GM18868 (cell line): ENCODE measurements at regions not wholly inside any gene's neighbourhood (a gene's known extent, or its start where the extent isn't known, plus 50 kb on each side); places are given as distances from the start of the nearest gene placed in this dataset.
"Not testable (repeated sequence)": the region's sequence is repeated elsewhere in the genome, so short reads cannot be mapped to it uniquely, and the experiment has no call there.

Source experiments
- ATAC-seq: cut with Tn5 transposase; IDR thresholded peaks from one replicate; pipeline ENCODE4 v1.9.1; 2021; ENCODE audit warnings: mild to moderate bottlenecking, moderate library complexity; ENCODE audit not compliant: unreplicated experiment

- no peak for ATAC-seq
These were observed 76.6 kb upstream of the PROKR2 start for GRCh38 chr20:5393218-5393870.

GRCh38 chr20:5390720-5391119 lies 74.0 kb upstream of the PROKR2 start:
- ATAC-seq, result no peak

DNA sequence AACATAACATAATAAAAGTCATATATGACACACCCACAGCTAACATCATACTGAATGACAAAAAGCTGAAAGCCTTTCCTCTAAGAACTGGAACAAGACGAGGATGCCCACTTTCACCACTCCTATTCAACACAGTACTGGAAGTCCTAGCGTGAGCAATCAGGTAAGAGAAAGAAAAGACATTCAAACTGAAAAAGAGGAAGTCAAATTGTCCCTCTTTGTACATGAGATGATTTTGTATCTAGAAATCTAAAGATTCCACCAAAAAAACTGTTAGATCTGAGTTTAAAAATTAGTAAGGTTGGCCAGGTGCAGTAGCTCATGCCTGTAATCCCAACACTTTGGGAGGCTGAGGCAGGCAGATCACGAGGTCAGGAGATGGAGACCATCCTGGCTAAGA lies 70.1 kb upstream of the PROKR2 start:
- not testable (repeated sequence) for ATAC-seq

- not testable (repeated sequence) for ATAC-seq
These were observed 64.8 kb upstream of the PROKR2 start for GRCh38 chr20:5381527-5381926.

GRCh38 chr20:5377484-5377883 lies 60.7 kb upstream of the PROKR2 start:
- ATAC-seq, result no peak

DNA sequence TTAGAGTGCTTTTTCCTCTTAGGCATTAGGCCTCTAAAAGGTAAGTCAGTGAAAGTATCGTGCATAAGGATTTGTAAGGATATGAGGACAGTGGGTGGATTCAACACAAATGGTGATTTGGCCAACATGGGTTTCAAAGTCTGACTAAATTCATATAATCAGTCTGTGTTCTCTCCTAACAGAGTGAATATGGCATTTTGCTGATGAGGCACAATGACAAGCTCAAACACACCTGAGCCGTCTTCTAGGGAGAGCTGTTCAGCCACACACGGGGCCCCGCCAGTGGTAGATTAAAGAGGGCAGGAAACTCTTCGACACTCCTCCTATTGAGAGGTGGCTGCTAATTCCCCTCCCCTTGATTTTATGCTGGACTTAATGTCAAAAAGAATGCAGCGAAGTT lies 59.5 kb upstream of the PROKR2 start:
- no peak for ATAC-seq

- no peak for ATAC-seq
These were observed 57.4 kb upstream of the PROKR2 start for GRCh38 chr20:5374171-5374570.

DNA sequence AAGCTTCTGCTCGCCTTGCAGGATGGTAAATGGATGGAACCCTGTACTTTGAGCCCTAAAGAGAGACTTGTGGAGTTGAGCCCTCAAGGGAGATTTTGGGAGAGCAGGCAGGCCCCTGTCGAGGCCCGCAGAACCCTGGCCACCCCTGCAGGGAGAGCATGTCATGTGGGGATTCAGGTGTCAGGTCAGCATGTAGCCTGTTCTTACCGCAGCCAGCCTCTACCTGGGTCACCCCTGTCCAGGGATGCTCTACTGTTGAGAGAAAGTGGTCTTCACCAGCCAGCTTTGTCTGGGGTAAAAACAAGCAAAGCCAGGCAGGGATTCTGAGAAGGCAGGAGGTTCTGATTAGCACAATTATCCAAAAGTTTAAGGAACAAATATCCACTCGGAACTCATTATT lies 55.6 kb upstream of the PROKR2 start:
- no peak for ATAC-seq

DNA sequence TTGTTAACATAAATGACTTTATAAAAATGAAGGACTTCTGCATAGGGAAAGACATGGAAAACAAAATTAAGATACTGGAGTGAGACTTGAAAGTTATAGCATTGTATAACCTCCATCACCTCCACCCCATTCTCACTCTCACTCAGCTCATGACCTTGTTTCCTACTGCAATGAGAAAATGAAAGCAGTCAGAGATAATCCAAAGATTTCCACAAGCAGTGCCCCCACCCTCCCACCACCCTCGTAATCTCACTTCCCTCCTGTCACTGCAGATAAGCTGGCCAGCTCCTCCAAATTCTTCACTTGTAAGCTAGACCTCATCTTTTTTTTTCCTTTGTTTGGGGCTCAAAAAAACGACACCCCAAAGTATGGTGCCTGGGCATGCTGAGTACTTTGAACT lies 52.9 kb upstream of the PROKR2 start:
- no peak for ATAC-seq
